ENCODE measurements at regions not wholly inside any gene's neighbourhood (a gene's known extent, or its start where the extent isn't known, plus 50 kb on each side); places are given as distances from the start of the nearest gene placed in this dataset.

DNA sequence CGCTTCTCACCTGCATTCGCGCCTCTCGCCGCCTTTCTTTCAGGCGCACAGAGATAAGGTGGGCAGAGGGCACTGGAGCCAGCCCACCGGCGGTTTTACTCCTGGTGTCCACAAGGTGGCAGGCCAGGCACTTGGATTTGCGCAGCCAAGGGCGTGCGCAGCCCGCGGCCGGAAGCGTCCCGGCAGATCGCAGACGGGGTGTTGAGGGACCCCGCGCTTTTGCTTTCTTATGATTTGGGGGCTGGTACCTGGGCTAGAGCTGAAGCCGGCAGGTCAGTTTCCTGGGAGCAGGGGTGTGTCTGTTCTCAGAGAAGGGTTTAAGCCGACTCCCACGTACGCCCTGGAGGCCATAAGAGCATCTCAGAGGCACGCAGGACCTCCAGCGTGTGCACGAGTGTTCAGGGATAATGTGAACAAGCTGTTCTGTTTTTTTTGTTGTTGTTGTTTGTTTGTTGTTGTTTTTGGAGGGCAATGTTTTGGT, 305.6 kb upstream of the CXCR4 start (continued):
- TF ChIP-seq, protein P1, sequence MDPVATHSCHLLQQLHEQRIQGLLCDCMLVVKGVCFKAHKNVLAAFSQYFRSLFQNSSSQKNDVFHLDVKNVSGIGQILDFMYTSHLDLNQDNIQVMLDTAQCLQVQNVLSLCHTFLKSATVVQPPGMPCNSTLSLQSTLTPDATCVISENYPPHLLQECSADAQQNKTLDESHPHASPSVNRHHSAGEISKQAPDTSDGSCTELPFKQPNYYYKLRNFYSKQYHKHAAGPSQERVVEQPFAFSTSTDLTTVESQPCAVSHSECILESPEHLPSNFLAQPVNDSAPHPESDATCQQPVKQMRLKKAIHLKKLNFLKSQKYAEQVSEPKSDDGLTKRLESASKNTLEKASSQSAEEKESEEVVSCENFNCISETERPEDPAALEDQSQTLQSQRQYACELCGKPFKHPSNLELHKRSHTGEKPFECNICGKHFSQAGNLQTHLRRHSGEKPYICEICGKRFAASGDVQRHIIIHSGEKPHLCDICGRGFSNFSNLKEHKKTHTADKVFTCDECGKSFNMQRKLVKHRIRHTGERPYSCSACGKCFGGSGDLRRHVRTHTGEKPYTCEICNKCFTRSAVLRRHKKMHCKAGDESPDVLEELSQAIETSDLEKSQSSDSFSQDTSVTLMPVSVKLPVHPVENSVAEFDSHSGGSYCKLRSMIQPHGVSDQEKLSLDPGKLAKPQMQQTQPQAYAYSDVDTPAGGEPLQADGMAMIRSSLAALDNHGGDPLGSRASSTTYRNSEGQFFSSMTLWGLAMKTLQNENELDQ (CRISPR knock-in tag; IDR thresholded peaks at IDR 0.05; ENCODE audit: borderline replicate concordance) = no peak
- TF ChIP-seq, protein P2, sequence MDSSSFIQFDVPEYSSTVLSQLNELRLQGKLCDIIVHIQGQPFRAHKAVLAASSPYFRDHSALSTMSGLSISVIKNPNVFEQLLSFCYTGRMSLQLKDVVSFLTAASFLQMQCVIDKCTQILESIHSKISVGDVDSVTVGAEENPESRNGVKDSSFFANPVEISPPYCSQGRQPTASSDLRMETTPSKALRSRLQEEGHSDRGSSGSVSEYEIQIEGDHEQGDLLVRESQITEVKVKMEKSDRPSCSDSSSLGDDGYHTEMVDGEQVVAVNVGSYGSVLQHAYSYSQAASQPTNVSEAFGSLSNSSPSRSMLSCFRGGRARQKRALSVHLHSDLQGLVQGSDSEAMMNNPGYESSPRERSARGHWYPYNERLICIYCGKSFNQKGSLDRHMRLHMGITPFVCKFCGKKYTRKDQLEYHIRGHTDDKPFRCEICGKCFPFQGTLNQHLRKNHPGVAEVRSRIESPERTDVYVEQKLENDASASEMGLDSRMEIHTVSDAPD (CRISPR knock-in tag; IDR thresholded peaks at IDR 0.05) = no peak
- TF ChIP-seq MYNN (IDR thresholded peaks at IDR 0.05) (0 out of 2 replicates have a peak, but pooled peaks have one; percentile 55), MYNN (CRISPR knock-in tag; IDR thresholded peaks at IDR 0.05) (no peak), GABPB2 (CRISPR knock-in tag; conservative IDR thresholded peaks at IDR 0.05) (no peak), MYC (IDR thresholded peaks at IDR 0.05; ENCODE audit: low read depth, low read length) (no peak), MYC (CRISPR knock-in tag; IDR thresholded peaks at IDR 0.05; ENCODE audit: borderline replicate concordance, low read depth) (no peak), ZSCAN29 (IDR thresholded peaks at IDR 0.05) (no peak), BRCA1 (IDR thresholded peaks at IDR 0.05) (no peak), BRCA1 (CRISPR knock-in tag; IDR thresholded peaks at IDR 0.05) (no peak), TEAD1 (CRISPR knock-in tag; IDR thresholded peaks at IDR 0.05) (no peak), ETV5 (CRISPR knock-in tag; IDR thresholded peaks at IDR 0.05; ENCODE audit: low read depth) (0 out of 2 replicates have a peak, but pooled peaks have one; percentile 66), RBM34 (IDR thresholded peaks at IDR 0.05; ENCODE audit: borderline replicate concordance, insufficient read depth, low read length) (no peak), PYGO2 (tag; IDR thresholded peaks at IDR 0.05) (no peak), HNRNPK (IDR thresholded peaks at IDR 0.05; ENCODE audit: low read depth, low read length, poor library complexity, severe bottlenecking) (no peak), TOE1 (IDR thresholded peaks at IDR 0.05; ENCODE audit: borderline replicate concordance) (no peak), TOE1 (CRISPR knock-in tag; IDR thresholded peaks at IDR 0.05; ENCODE audit: borderline replicate concordance, low read depth) (no peak), NONO (IDR thresholded peaks at IDR 0.05; ENCODE audit: low read depth in 2 of 2, low read length in 1 of 2) (no peak)
- TF ChIP-seq, protein P3, sequence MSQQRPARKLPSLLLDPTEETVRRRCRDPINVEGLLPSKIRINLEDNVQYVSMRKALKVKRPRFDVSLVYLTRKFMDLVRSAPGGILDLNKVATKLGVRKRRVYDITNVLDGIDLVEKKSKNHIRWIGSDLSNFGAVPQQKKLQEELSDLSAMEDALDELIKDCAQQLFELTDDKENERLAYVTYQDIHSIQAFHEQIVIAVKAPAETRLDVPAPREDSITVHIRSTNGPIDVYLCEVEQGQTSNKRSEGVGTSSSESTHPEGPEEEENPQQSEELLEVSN (IDR thresholded peaks at IDR 0.05; ENCODE audit: borderline replicate concordance in 1 of 2, extremely low read depth in 1 of 2, insufficient read depth in 1 of 2, insufficient read length in 1 of 2, low read depth in 1 of 2, low read length in 1 of 2, poor library complexity in 1 of 2, severe bottlenecking in 1 of 2) = peak in 1 of 2 experiments; percentile 73
- TF ChIP-seq, protein P4, sequence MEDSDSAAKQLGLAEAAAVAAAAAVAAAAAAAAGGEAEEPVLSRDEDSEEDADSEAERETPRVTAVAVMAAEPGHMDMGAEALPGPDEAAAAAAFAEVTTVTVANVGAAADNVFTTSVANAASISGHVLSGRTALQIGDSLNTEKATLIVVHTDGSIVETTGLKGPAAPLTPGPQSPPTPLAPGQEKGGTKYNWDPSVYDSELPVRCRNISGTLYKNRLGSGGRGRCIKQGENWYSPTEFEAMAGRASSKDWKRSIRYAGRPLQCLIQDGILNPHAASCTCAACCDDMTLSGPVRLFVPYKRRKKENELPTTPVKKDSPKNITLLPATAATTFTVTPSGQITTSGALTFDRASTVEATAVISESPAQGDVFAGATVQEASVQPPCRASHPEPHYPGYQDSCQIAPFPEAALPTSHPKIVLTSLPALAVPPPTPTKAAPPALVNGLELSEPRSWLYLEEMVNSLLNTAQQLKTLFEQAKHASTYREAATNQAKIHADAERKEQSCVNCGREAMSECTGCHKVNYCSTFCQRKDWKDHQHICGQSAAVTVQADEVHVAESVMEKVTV (CRISPR knock-in tag; IDR thresholded peaks at IDR 0.05) = peak; percentile 78
- TF ChIP-seq, protein P5, sequence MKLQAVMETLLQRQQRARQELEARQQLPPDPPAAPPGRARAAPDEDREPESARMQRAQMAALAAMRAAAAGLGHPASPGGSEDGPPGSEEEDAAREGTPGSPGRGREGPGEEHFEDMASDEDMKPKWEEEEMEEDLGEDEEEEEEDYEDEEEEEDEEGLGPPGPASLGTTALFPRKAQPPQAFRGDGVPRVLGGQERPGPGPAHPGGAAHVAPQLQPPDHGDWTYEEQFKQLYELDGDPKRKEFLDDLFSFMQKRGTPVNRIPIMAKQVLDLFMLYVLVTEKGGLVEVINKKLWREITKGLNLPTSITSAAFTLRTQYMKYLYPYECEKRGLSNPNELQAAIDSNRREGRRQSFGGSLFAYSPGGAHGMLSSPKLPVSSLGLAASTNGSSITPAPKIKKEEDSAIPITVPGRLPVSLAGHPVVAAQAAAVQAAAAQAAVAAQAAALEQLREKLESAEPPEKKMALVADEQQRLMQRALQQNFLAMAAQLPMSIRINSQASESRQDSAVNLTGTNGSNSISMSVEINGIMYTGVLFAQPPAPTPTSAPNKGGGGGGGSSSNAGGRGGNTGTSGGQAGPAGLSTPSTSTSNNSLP (IDR thresholded peaks at IDR 0.05; ENCODE audit: borderline replicate concordance, low read depth, low read length) = no peak
